Dendritic cell treated with granulocyte-macrophage colony-stimulating factor and Interleukin-4, amounts not matched to agents 40 ng/mL and 50 ng/mL, for 4 days (primary cell): ENCODE measurements at regions not wholly inside any gene's neighbourhood (a gene's known extent, or its start where the extent isn't known, plus 50 kb on each side); places are given as distances from the start of the nearest gene placed in this dataset.

ENCODE experiments used
- H3K27ac Mint-ChIP-seq: one replicate; pipeline ENCODE4 v1.8.0; 2022; ENCODE audit warnings: mild to moderate bottlenecking, mixed read lengths
- H3K27me3 Mint-ChIP-seq: one replicate; pipeline ENCODE4 v1.8.0; 2022; ENCODE audit warnings: mild to moderate bottlenecking, mixed read lengths
- H3K36me3 Mint-ChIP-seq: one replicate; pipeline ENCODE4 v1.8.0; 2022; ENCODE audit warnings: low read depth, mixed read lengths
- H3K4me1 Mint-ChIP-seq: one replicate; pipeline ENCODE4 v1.8.0; 2022; ENCODE audit warnings: low read depth, mixed read lengths
- H3K4me3 Mint-ChIP-seq: one replicate; pipeline ENCODE4 v1.8.0; 2022; ENCODE audit warnings: mild to moderate bottlenecking, moderate library complexity, mixed read lengths
- H3K9me3 Mint-ChIP-seq: one replicate; pipeline ENCODE4 v1.8.0; 2022; ENCODE audit warnings: mixed read lengths
- intact Hi-C: fragments of 100-400 bp; cut with micrococcal nuclease; formaldehyde crosslinking; loops from one replicate; pipeline ENCODE4 v1.15.0; 2022

GRCh38 chr13:80215368-80215767 is 125.6 kb downstream of the SPRY2 start:
- H3K27me3 Mint-ChIP-seq: no peaks in the 10 kb centered on the region
- intact Hi-C loops: no loop called here
- no peaks in the 10 kb centered on the region for H3K36me3 Mint-ChIP-seq

GRCh38 chr13:80214521-80214991 is 126.4 kb downstream of the SPRY2 start:
- Mint-ChIP-seq H3K9me3 (no peaks in the 10 kb centered on the region), H3K27ac (no peak overlapping the region), H3K4me1 (no peaks in the 10 kb centered on the region), H3K4me3 (no peak overlapping the region), H3K27me3 (no peaks in the 10 kb centered on the region), H3K36me3 (no peaks in the 10 kb centered on the region)
- intact Hi-C loops: no loop called here

More at GRCh38 chr13:80215368-80215767, 125.6 kb downstream of the SPRY2 start:
- H3K27ac Mint-ChIP-seq: no peak overlapping the region
- no peaks in the 10 kb centered on the region for H3K9me3 Mint-ChIP-seq
- no peak overlapping the region for H3K4me3 Mint-ChIP-seq
- no peaks in the 10 kb centered on the region for H3K4me1 Mint-ChIP-seq

DNA sequence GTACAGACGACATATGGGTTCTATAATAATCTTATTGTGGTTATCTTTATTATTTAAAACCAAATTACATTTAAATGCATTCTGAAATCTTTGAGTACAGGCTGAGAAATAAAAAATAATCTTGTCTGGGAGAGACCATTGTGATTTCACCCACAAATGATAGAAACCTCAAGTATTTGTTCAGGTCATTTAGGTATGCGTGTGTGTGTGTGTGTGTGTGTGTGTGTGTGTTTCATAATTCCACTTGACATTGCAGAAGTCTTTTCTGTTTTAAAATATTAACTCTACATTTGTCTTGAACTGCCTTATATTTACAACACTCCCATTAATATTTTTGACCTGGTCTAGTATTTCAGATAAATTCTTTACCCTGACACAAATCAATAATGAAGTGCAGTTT is 126.9 kb downstream of the SPRY2 start:
- no peak overlapping the region for H3K27ac Mint-ChIP-seq
- no peak overlapping the region for H3K4me3 Mint-ChIP-seq
- intact Hi-C loops: no loop called here
- H3K36me3 Mint-ChIP-seq: no peaks in the 10 kb centered on the region
- no peaks in the 10 kb centered on the region for H3K27me3 Mint-ChIP-seq
- no peaks in the 10 kb centered on the region for H3K9me3 Mint-ChIP-seq
- H3K4me1 Mint-ChIP-seq: no peaks in the 10 kb centered on the region

DNA sequence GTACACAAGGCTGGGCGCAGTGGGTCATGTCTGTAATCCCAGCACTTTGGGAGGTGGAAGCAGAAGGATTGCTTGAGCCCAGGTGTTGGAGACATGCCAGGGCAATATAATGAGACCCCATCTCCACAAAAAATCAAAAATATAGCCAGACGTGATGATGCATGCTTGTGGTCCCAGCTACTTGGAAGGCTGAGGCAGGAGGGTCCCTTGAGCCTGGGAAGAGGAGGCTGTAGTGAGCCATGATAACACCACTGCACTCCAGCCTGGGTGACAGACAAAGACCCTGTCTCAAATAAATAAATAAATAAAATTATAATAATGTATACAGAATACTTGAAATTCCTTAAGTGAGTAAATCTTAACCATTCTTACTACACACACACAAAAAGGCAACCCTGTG is 127.7 kb downstream of the SPRY2 start:
- H3K4me1 Mint-ChIP-seq: no peaks in the 10 kb centered on the region
- H3K27me3 Mint-ChIP-seq: no peaks in the 10 kb centered on the region
- intact Hi-C loops: no loop called here

GRCh38 chr13:80211566-80211965 is 129.4 kb downstream of the SPRY2 start:
- Mint-ChIP-seq H3K4me3 (no peak overlapping the region), H3K36me3 (no peaks in the 10 kb centered on the region), H3K9me3 (no peaks in the 10 kb centered on the region), H3K27ac (no peak overlapping the region), H3K27me3 (peaks cover 3% of the 10 kb centered on the region), H3K4me1 (peaks cover 2% of the 10 kb centered on the region)
- intact Hi-C loops: no loop called here

More for the DNA sequence above, 127.7 kb downstream of the SPRY2 start:
- no peaks in the 10 kb centered on the region for H3K9me3 Mint-ChIP-seq
- H3K36me3 Mint-ChIP-seq: no peaks in the 10 kb centered on the region
- H3K4me3 Mint-ChIP-seq: no peak overlapping the region
- no peak overlapping the region for H3K27ac Mint-ChIP-seq

DNA sequence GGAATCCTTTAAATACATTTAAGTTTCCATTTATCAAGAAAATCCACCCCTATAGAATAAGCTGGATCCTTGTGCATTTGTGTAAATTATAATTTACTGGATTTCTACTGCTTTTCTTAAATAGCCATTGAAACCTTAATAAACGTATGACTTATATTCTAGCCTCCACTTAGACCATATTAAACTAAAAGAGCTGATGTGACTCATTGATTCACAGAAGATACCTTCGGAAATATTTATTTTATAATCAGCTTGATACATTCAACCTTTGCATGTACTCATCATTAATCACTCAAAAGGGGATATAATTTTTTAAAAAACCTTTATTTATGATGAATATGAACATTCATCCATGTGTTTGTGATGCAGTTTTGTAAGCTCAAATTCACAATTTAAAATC is 136.3 kb downstream of the SPRY2 start:
- Mint-ChIP-seq H3K4me1 (peaks cover 5% of the 10 kb centered on the region), H3K9me3 (no peaks in the 10 kb centered on the region), H3K4me3 (no peak overlapping the region), H3K27me3 (peaks cover 3% of the 10 kb centered on the region), H3K36me3 (no peaks in the 10 kb centered on the region), H3K27ac (no peak overlapping the region)
- intact Hi-C loops: loop anchor here (10.0 kb wide), 1 partner anchor 60 kb away; no protein-coding TSS in a partner anchor

GRCh38 chr13:80203496-80203895 is 137.4 kb downstream of the SPRY2 start:
- Mint-ChIP-seq H3K4me1 (peaks cover 5% of the 10 kb centered on the region), H3K36me3 (no peaks in the 10 kb centered on the region)

DNA sequence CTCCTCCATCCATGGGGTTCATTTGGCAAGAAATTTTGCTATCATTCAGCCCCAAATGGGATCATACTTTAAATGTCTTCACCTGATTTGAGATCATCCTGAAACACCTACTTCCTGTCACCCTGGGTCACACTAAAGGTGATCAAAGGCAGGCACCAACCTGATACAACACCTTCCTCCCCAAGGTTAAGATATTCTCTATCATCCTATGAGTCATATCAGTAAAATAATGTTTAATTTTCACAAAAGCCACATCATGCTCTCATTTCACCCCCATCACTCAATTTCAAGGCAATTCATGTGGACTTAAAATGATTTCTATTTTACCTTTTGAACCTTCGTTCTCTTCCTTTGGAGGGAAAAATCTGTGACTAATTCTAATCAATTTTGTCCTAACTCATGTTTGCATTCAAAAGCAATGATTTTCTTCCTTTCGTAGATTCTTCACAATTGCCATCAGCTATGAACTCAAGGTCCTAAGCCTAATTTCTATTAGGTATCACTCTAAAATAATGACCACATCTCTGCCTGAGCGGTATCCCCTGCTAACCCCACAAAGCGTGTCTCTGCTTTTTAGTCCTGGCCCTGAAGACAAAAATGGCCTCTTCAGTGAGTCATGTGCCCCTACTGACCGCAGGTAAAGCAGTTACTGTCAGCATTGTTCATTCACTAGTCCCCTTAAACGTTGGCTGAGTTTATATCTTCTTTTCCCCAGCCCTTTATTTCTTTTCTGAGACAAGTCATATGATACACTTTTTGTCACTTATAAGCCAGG is 139.0 kb downstream of the SPRY2 start:
- no peak overlapping the region for H3K27ac Mint-ChIP-seq
- H3K4me3 Mint-ChIP-seq: no peak overlapping the region
- no peaks in the 10 kb centered on the region for H3K27me3 Mint-ChIP-seq

More at GRCh38 chr13:80203496-80203895, 137.4 kb downstream of the SPRY2 start:
- H3K27ac Mint-ChIP-seq: no peak overlapping the region
- H3K9me3 Mint-ChIP-seq: no peaks in the 10 kb centered on the region
- peaks cover 3% of the 10 kb centered on the region for H3K27me3 Mint-ChIP-seq
- intact Hi-C loops: loop anchor here (10.0 kb wide), 1 partner anchor 59 kb away; no protein-coding TSS in a partner anchor
- H3K4me3 Mint-ChIP-seq: no peak overlapping the region

DNA sequence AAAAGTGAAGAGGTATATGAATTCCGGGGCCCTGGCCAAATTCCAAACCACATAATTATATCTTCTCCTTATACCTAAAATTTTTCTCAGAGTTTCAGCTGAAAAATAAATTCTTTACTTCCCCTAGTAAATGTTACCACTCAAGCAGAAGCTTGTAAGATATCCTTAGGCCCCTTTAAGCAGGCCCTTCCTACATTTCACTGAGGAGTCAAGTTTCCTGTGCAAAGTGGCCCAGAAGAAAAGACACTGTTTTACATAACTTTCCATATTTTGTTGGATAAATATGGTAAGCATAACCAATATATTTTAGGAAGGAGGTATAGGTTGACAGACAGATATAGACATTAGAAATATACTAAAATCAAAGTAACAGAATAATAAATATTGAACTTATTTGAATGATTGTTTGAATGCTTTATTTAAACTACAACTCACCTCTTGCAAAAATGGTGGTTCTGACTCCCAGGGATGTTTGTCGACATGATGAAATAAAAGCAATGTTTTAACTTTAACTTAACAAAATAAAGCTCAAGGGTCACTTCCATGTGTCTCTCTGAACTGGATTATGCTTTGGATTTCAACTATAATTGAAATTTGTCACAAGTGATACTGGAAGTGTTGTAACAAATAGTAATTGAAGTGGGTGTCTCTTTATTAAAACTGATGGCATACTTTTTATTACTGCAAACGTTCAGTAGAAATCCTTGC is 141.2 kb downstream of the SPRY2 start:
- intact Hi-C loops: loop anchor here (10.0 kb wide), 1 partner anchor 55 kb away; no protein-coding TSS in a partner anchor
- Mint-ChIP-seq H3K27ac (no peak overlapping the region), H3K4me1 (no peaks in the 10 kb centered on the region), H3K9me3 (no peaks in the 10 kb centered on the region), H3K4me3 (no peak overlapping the region), H3K27me3 (no peaks in the 10 kb centered on the region), H3K36me3 (no peaks in the 10 kb centered on the region)

More for the DNA sequence above, 139.0 kb downstream of the SPRY2 start:
- peaks cover 5% of the 10 kb centered on the region for H3K4me1 Mint-ChIP-seq
- H3K9me3 Mint-ChIP-seq: no peaks in the 10 kb centered on the region
- intact Hi-C loops: loop anchor here (10.0 kb wide), 1 partner anchor 57 kb away; no protein-coding TSS in a partner anchor
- H3K36me3 Mint-ChIP-seq: no peaks in the 10 kb centered on the region

DNA sequence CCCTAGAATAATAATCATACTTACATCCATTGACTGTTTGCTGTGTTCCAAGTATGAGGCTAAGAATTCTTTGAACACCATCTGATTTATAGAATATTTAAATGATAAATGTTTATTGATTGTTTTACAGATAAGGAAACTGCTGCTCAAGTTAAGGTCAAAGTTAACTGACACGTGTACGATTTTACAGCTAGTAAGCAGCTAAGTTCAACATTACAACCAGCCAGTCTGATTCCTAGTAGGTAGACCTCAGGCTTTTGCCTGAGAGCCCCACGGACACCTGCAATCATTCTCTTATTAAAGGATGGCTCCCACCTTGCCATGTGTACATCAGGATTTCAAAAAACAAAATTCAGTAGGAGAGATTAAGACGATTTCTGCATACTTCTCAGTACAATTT is 141.9 kb downstream of the SPRY2 start:
- Mint-ChIP-seq H3K4me1 (no peaks in the 10 kb centered on the region), H3K27ac (no peak overlapping the region), H3K36me3 (no peaks in the 10 kb centered on the region), H3K4me3 (no peak overlapping the region), H3K9me3 (no peaks in the 10 kb centered on the region), H3K27me3 (no peaks in the 10 kb centered on the region)
- intact Hi-C loops: no loop called here

GRCh38 chr13:80196756-80197155 is 144.2 kb downstream of the SPRY2 start:
- no peak overlapping the region for H3K4me3 Mint-ChIP-seq

GRCh38 chr13:80195649-80196048 is 145.3 kb downstream of the SPRY2 start:
- no peak overlapping the region for H3K27ac Mint-ChIP-seq
- H3K27me3 Mint-ChIP-seq: peaks cover 2% of the 10 kb centered on the region
- no peaks in the 10 kb centered on the region for H3K9me3 Mint-ChIP-seq
- no peak overlapping the region for H3K4me3 Mint-ChIP-seq
- H3K36me3 Mint-ChIP-seq: no peaks in the 10 kb centered on the region
- intact Hi-C loops: no loop called here
- H3K4me1 Mint-ChIP-seq: no peaks in the 10 kb centered on the region

More at GRCh38 chr13:80196756-80197155, 144.2 kb downstream of the SPRY2 start:
- H3K36me3 Mint-ChIP-seq: no peaks in the 10 kb centered on the region
- no peaks in the 10 kb centered on the region for H3K9me3 Mint-ChIP-seq
- no peaks in the 10 kb centered on the region for H3K4me1 Mint-ChIP-seq
- peaks cover 2% of the 10 kb centered on the region for H3K27me3 Mint-ChIP-seq
- no peak overlapping the region for H3K27ac Mint-ChIP-seq
- intact Hi-C loops: no loop called here

GRCh38 chr13:80189889-80190597 is 150.9 kb downstream of the SPRY2 start:
- Mint-ChIP-seq H3K9me3 (no peaks in the 10 kb centered on the region), H3K27me3 (peaks cover 5% of the 10 kb centered on the region), H3K36me3 (no peaks in the 10 kb centered on the region), H3K4me1 (no peaks in the 10 kb centered on the region), H3K27ac (no peak overlapping the region), H3K4me3 (no peak overlapping the region)
- intact Hi-C loops: no loop called here
